H9 (cell line): ENCODE measurements at regions not wholly inside any gene's neighbourhood (a gene's known extent, or its start where the extent isn't known, plus 50 kb on each side); places are given as distances from the start of the nearest gene placed in this dataset.

ENCODE experiments used
- DNase-seq: peaks from one replicate; pipeline ENCODE4 v3.0.0-alpha.2; 2017
- H2AFZ ChIP-seq: one replicate; pipeline ENCODE4 v1.6.1; 2013; ENCODE audit warnings: mild to moderate bottlenecking, low read length, control low read depth, moderate library complexity
- H2AK5ac ChIP-seq: 2 replicates; pipeline ENCODE4 v1.6.1; 2013; ENCODE audit warnings: low read length, control low read depth, mixed read lengths; ENCODE audit not compliant: insufficient read length
- H2BK120ac ChIP-seq: one replicate; pipeline ENCODE4 v1.6.1; 2013; ENCODE audit warnings: low read depth, mild to moderate bottlenecking, low read length, control low read depth, inconsistent platforms; ENCODE audit not compliant: poor library complexity, severe bottlenecking
- H2BK12ac ChIP-seq: 2 replicates; pipeline ENCODE4 v1.6.1; 2013; ENCODE audit warnings: low read length, control low read depth, mixed read lengths, low read depth; ENCODE audit not compliant: insufficient read length
- H2BK15ac ChIP-seq: 2 replicates; pipeline ENCODE4 v1.6.1; 2013; ENCODE audit warnings: low read depth, low read length, control low read depth
- H2BK20ac ChIP-seq: one replicate; pipeline ENCODE4 v1.6.1; 2013; ENCODE audit warnings: low read depth, mild to moderate bottlenecking, low read length, control low read depth, inconsistent platforms; ENCODE audit not compliant: poor library complexity, severe bottlenecking
- H2BK5ac ChIP-seq: 2 replicates; pipeline ENCODE4 v1.6.1; 2013; ENCODE audit warnings: low read length, control low read depth, mixed read lengths; ENCODE audit not compliant: insufficient read length
- H3K14ac ChIP-seq: 2 replicates; pipeline ENCODE4 v1.6.1; 2013; ENCODE audit warnings: low read length, control low read depth; ENCODE audit not compliant: insufficient read depth
- H3K18ac ChIP-seq: 2 replicates; pipeline ENCODE4 v1.6.1; 2013; ENCODE audit warnings: low read depth, mild to moderate bottlenecking, mixed read lengths, low read length, control low read depth; ENCODE audit not compliant: insufficient read length
- H3K23ac ChIP-seq: 2 replicates; pipeline ENCODE4 v1.6.1; 2013; ENCODE audit warnings: low read length, control low read depth, mixed read lengths, low read depth; ENCODE audit not compliant: insufficient read length
- H3K23me2 ChIP-seq: 2 replicates; pipeline ENCODE4 v1.6.1; 2013; ENCODE audit warnings: low read depth, mild to moderate bottlenecking, mixed read lengths, low read length, control low read depth; ENCODE audit not compliant: insufficient read length, poor library complexity, severe bottlenecking
- H3K27ac ChIP-seq: 2 replicates; pipeline ENCODE4 v1.5.1; 2013; ENCODE audit warnings: low read length, control low read depth, mixed read lengths, low read depth; ENCODE audit not compliant: insufficient read length
- H3K27me3 ChIP-seq: 2 replicates; pipeline ENCODE4 v1.6.1; 2013; ENCODE audit warnings: low read length, control low read depth, inconsistent platforms; ENCODE audit not compliant: insufficient read depth
- H3K4ac ChIP-seq: 2 replicates; pipeline ENCODE4 v1.6.1; 2013; ENCODE audit warnings: low read depth, mild to moderate bottlenecking, control low read depth, inconsistent platforms, low read length, moderate library complexity
- H3K4me1 ChIP-seq: 2 replicates; pipeline ENCODE4 v1.6.1; 2013; ENCODE audit warnings: low read length, control low read depth, inconsistent platforms; ENCODE audit not compliant: insufficient read depth
- H3K4me2 ChIP-seq: 2 replicates; pipeline ENCODE4 v1.6.1; 2013; ENCODE audit warnings: low read length, control low read depth, mixed read lengths; ENCODE audit not compliant: insufficient read length, insufficient read depth
- H3K56ac ChIP-seq: 2 replicates; pipeline ENCODE4 v1.6.1; 2013; ENCODE audit warnings: low read depth, mild to moderate bottlenecking, mixed read lengths, low read length, control low read depth; ENCODE audit not compliant: insufficient read length
- H3K79me1 ChIP-seq: 2 replicates; pipeline ENCODE4 v1.6.1; 2013; ENCODE audit warnings: low read depth, mild to moderate bottlenecking, moderate library complexity, low read length, control low read depth, inconsistent platforms; ENCODE audit not compliant: insufficient read depth, poor library complexity, severe bottlenecking
- H3K79me2 ChIP-seq: 2 replicates; pipeline ENCODE4 v1.6.1; 2013; ENCODE audit warnings: low read length, control low read depth, inconsistent platforms; ENCODE audit not compliant: insufficient read depth
- H3K9ac ChIP-seq: 2 replicates; pipeline ENCODE4 v1.6.1; 2013; ENCODE audit warnings: low read length, control low read depth, mixed read lengths; ENCODE audit not compliant: insufficient read length; ENCODE audit errors: extremely low read depth
- H3K9me3 ChIP-seq: one replicate; pipeline ENCODE4 v1.6.1; 2013; ENCODE audit warnings: low read depth, low read length, inconsistent platforms; ENCODE audit not compliant: control insufficient read depth
- H3T11ph ChIP-seq: one replicate; pipeline ENCODE4 v1.6.1; 2013; ENCODE audit warnings: mild to moderate bottlenecking, low read length, control low read depth, inconsistent platforms
- H4K20me1 ChIP-seq: one replicate; pipeline ENCODE4 v1.6.1; 2013; ENCODE audit not compliant: control insufficient read depth, insufficient read length, insufficient read depth
- H4K5ac ChIP-seq: 2 replicates; pipeline ENCODE4 v1.6.1; 2013; ENCODE audit warnings: low read depth, mild to moderate bottlenecking, mixed read lengths, low read length, control low read depth; ENCODE audit not compliant: insufficient read length
- H4K8ac ChIP-seq: replicated peaks from 2 replicates; pipeline ENCODE4 v1.6.1; 2013; ENCODE audit warnings: low read length, control low read depth, mixed read lengths, low read depth; ENCODE audit not compliant: insufficient read length
- H4K91ac ChIP-seq: 2 replicates; pipeline ENCODE4 v1.6.1; 2013; ENCODE audit warnings: low read depth, mild to moderate bottlenecking, moderate library complexity, mixed read lengths, low read length, control low read depth; ENCODE audit not compliant: insufficient read length
- H3K27ac Mint-ChIP-seq, 3 experiments: 2 replicates in 2 of 3; 3 replicates in 1 of 3; pipeline ENCODE4 v1.8.0; 2020 to 2021; ENCODE audit warnings: mixed read lengths in 3 of 3, mild to moderate bottlenecking in 1 of 3, moderate library complexity in 1 of 3
- H3K27me3 Mint-ChIP-seq: 2 replicates; pipeline ENCODE4 v1.8.0; 2021; ENCODE audit warnings: low read depth, mild to moderate bottlenecking, moderate library complexity, mixed read lengths
- H3K36me3 Mint-ChIP-seq, 3 experiments: 2 replicates in 2 of 3; 3 replicates in 1 of 3; pipeline ENCODE4 v1.8.0; 2020 to 2021; ENCODE audit warnings: low read depth in 3 of 3, mixed read lengths in 3 of 3; ENCODE audit not compliant: insufficient read depth in 1 of 3
- H3K4me1 Mint-ChIP-seq, 2 experiments: 2 replicates each; pipeline ENCODE4 v1.8.0; 2020; ENCODE audit warnings: mixed read lengths in 2 of 2
- H3K4me3 Mint-ChIP-seq, 2 experiments: 2 replicates in 1 of 2; 3 replicates in 1 of 2; pipeline ENCODE4 v1.8.0; 2020 to 2021; ENCODE audit warnings: mild to moderate bottlenecking in 2 of 2, mixed read lengths in 2 of 2, moderate library complexity in 1 of 2
- H3K9me3 Mint-ChIP-seq, 2 experiments: 2 replicates in 1 of 2; 3 replicates in 1 of 2; pipeline ENCODE4 v1.8.0; 2020; ENCODE audit warnings: mild to moderate bottlenecking in 2 of 2, mixed read lengths in 2 of 2, moderate library complexity in 1 of 2
- WGBS: extraction: QIAGEN DNeasy Blood & Tissue Kit; methylation state at CpG from one replicate; pipeline ENCODE4 v1.1.7; 2013; ENCODE audit warnings: missing lambda C conversion rate, low lambda C conversion rate, mixed read lengths; ENCODE audit not compliant: insufficient read length; ENCODE audit errors: extremely low coverage; 5-methylcytosine and 5-hydroxymethylcytosine counted together
- TF ChIP-seq, protein P1 (sequence below): fragments of 200-600 bp; sonication (generic); conservative IDR thresholded peaks from 3 replicates; pipeline ENCODE4 v1.8.0; 2021; ENCODE audit warnings: antibody characterized with exemption, mild to moderate bottlenecking

DNA sequence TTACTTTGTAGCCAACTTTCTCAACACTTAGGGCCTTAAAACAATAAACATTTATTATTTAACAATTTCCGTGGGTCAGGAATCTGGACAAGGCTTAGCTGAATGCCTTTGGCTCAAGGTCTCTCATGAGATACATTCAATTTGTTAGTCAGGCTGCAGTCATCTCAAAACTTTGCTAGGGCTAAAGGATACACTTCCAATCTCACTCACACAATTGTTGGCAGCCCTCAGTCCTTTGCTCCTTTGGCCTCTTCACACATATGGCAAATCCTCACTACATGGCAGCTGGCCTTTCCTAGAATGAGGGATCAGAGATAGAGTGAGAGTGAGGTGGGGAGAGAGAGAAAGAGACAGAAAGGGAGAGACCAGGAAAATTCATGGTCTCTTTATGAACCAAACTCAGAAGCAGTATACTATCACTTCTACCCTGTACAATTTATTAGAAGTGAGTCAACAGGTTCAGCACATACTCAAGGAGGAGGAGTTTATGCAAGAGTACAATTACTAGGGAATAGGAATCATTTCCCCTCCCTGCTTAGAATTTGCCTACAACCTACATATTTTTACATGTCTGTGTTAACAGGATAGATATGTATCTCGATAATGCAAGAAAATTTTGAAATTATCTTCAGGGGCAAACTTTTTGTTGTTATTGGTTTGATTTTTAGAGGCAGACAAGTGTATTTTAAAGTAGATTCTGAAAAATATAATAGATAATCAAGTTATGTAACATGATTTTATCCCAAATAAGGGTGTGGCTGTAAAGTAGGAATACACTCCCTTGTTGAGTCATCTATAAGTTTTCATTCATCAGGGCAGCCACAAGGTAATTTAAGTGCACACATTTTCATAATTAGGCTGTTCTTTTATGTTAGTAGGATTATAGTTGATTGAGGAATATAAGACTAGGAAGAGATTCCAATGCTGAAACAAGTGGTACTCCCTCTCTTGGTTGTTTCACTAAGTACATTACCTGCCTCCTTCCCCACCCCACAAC is 85.9 kb upstream of the HMGCLL1 start:
- Histone ChIP-seq H2BK5ac (no peak overlapping the region), H3T11ph (no peak overlapping the region), H3K4me1 (no peaks in the 10 kb centered on the region), H3K9ac (no peak overlapping the region), H4K91ac (no peak overlapping the region), H2AK5ac (no peak overlapping the region), H3K14ac (no peak overlapping the region), H3K27me3 (no peaks in the 10 kb centered on the region), H3K79me2 (no peaks in the 10 kb centered on the region), H2BK12ac (no peak overlapping the region), H3K18ac (no peak overlapping the region), H3K79me1 (no peaks in the 10 kb centered on the region), H3K23me2 (no peaks in the 10 kb centered on the region), H2BK15ac (no peak overlapping the region), H2AFZ (no peak overlapping the region), H4K20me1 (no peaks in the 10 kb centered on the region), H3K9me3 (no peaks in the 10 kb centered on the region), H2BK120ac (no peak overlapping the region), H3K4me2 (no peak overlapping the region), H3K23ac (no peak overlapping the region), H3K56ac (no peak overlapping the region), H3K27ac (no peak overlapping the region), H4K5ac (no peak overlapping the region), H2BK20ac (no peak overlapping the region), H4K8ac (no peak overlapping the region), H3K4ac (no peak overlapping the region)
- Mint-ChIP-seq H3K4me1 (peaks cover 0 to 4% of the 10 kb centered on the region in 2 experiments; a peak in 1 of 4 replicates), H3K36me3 (peaks cover 8 to 24% (median 14%) of the 10 kb centered on the region in 3 experiments), H3K27me3 (no peaks in the 10 kb centered on the region), H3K4me3 (no peak overlapping the region), H3K9me3 (peaks cover 21 to 22% of the 10 kb centered on the region in 2 experiments), H3K27ac (no peak overlapping the region)
- WGBS = no CpG with 5 or more reads among the region's 2 CpGs
- TF ChIP-seq, protein P1, sequence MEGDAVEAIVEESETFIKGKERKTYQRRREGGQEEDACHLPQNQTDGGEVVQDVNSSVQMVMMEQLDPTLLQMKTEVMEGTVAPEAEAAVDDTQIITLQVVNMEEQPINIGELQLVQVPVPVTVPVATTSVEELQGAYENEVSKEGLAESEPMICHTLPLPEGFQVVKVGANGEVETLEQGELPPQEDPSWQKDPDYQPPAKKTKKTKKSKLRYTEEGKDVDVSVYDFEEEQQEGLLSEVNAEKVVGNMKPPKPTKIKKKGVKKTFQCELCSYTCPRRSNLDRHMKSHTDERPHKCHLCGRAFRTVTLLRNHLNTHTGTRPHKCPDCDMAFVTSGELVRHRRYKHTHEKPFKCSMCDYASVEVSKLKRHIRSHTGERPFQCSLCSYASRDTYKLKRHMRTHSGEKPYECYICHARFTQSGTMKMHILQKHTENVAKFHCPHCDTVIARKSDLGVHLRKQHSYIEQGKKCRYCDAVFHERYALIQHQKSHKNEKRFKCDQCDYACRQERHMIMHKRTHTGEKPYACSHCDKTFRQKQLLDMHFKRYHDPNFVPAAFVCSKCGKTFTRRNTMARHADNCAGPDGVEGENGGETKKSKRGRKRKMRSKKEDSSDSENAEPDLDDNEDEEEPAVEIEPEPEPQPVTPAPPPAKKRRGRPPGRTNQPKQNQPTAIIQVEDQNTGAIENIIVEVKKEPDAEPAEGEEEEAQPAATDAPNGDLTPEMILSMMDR = no peak
- DNase-seq = no peak
